ENCODE measurements at regions not wholly inside any gene's neighbourhood (a gene's known extent, or its start where the extent isn't known, plus 50 kb on each side); places are given as distances from the start of the nearest gene placed in this dataset.

DNA sequence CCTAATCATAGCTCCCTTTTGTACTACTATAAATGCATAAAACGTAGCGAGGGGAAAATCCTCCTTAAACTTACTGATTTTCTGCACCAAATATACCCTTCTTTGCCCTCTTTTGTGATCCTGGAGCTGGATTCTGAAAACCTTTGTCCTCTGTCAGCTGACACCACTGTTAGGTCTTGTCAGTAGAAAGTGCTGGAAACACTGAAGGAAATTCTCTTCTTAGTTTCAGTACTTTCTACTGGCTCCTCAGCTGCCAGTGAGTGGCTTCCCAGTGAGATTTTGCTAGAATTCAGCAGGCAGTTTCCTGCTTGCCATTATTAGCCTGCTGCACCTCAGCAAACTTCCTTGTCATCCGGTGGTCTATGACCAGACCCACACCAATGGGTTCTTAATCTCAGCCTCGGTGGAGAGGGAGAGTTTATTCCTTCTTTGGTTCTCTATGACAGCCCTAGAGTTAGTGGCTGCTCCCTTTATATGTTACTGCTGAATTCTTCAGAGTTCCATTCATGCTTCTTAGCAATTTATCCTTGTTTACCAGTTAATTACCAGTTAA is 476.2 kb downstream of the FSCB start:
- no peak overlapping the region for H3K27ac ChIP-seq (ENCODE audit: low read depth, low read length)
- CTCF ChIA-PET = no interaction called here

DNA sequence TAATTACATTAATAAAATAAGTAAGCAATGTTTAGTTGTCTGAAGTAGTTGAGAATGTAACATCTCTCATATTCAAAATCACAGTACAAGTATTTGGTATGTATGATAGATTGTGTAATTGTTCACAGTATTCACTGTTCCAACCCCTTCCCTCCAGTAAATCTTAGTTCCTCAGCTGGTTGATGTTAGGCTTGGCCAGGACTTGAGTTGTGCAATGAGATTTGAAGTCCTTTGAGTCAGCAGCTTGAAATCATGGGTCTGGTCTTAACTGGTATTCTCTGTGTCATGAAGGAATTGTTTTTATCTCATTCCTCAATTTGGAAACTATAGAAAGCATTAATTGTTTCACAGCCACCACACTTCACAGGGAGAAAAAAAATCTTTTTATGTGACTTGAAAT is 477.1 kb downstream of the FSCB start:
- no peak for DNase-seq (ENCODE audit: low read depth, low spot score)
- ChIA-PET CTCF (no interaction called here), POLR2A (no interaction called here)
- TF ChIP-seq, protein P1, sequence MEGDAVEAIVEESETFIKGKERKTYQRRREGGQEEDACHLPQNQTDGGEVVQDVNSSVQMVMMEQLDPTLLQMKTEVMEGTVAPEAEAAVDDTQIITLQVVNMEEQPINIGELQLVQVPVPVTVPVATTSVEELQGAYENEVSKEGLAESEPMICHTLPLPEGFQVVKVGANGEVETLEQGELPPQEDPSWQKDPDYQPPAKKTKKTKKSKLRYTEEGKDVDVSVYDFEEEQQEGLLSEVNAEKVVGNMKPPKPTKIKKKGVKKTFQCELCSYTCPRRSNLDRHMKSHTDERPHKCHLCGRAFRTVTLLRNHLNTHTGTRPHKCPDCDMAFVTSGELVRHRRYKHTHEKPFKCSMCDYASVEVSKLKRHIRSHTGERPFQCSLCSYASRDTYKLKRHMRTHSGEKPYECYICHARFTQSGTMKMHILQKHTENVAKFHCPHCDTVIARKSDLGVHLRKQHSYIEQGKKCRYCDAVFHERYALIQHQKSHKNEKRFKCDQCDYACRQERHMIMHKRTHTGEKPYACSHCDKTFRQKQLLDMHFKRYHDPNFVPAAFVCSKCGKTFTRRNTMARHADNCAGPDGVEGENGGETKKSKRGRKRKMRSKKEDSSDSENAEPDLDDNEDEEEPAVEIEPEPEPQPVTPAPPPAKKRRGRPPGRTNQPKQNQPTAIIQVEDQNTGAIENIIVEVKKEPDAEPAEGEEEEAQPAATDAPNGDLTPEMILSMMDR (IDR thresholded peaks at IDR 0.05; ENCODE audit: low read depth, low read length) = no peak
- H3K4me3 ChIP-seq (ENCODE audit: low read depth, low read length) = no peak overlapping the region
- H3K27ac ChIP-seq (ENCODE audit: low read depth, low read length) = no peak overlapping the region
- no peaks in the 10 kb centered on the region for H3K27me3 ChIP-seq (ENCODE audit: control insufficient read depth, insufficient read depth, low read length)
- peaks cover 3% of the 10 kb centered on the region; the same call in 1 of the 2 replicates for H3K9me3 ChIP-seq (ENCODE audit: control insufficient read depth, insufficient read depth, low read length)

More for the DNA sequence above, 476.2 kb downstream of the FSCB start:
- no peak for DNase-seq (ENCODE audit: low read depth, low spot score)
- H3K27me3 ChIP-seq (ENCODE audit: control insufficient read depth, insufficient read depth, low read length) = no peaks in the 10 kb centered on the region
- TF ChIP-seq, protein P1 (IDR thresholded peaks at IDR 0.05; ENCODE audit: low read depth, low read length) = no peak
- POLR2A ChIA-PET = no interaction called here
- peaks cover 3% of the 10 kb centered on the region; the same call in 1 of the 2 replicates for H3K9me3 ChIP-seq (ENCODE audit: control insufficient read depth, insufficient read depth, low read length)
- no peak overlapping the region for H3K4me3 ChIP-seq (ENCODE audit: low read depth, low read length)

DNA sequence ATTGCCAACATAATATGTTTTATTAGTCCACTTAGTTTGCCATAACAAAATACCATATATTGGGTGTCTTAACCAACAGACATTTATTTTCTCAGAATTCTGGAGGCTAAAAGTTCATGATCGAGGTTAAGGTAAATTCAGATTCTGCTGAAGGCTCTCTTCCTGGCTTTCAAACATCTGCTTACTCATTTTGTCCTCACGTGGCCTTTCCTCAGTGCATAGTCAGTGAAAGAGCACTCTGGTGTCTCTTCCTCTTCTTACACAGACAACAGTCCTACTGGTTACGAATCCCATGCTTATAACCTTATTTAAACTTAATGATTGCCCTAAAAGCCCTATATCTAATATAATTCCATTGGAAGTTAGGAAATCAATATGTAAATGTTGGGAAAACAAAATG is 479.7 kb downstream of the FSCB start:
- POLR2A ChIA-PET = no interaction called here
- no peak for DNase-seq (ENCODE audit: low read depth, low spot score)
- Histone ChIP-seq H3K27me3 (ENCODE audit: control insufficient read depth, insufficient read depth, low read length) (no peaks in the 10 kb centered on the region), H3K27ac (ENCODE audit: low read depth, low read length) (no peak overlapping the region), H3K4me3 (ENCODE audit: low read depth, low read length) (no peak overlapping the region), H3K9me3 (ENCODE audit: control insufficient read depth, insufficient read depth, low read length) (peaks cover 3% of the 10 kb centered on the region; the same call in 1 of the 2 replicates)
- CTCF ChIA-PET = no interaction called here
- TF ChIP-seq, protein P1 (IDR thresholded peaks at IDR 0.05; ENCODE audit: low read depth, low read length) = no peak

DNA sequence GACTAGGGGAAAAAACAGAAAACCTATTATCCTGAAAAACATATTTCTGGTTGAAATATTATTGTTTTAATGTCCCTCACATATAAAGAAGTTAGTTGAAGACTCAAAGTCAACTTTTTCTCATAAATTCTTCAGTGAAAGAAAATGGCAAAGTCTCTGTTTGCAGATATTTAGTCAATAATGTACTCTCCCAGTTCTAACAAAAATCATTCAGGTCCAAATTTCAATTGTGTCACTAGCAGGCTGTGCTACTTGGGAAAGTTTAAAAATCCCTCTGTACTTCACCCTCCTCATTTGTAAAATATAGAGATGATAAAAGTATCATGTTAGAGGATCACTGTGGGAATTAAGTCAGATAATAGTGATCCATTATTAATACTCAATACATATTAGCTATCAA is 496.5 kb downstream of the FSCB start:
- no peak overlapping the region for H3K4me3 ChIP-seq (ENCODE audit: low read depth, low read length)
- TF ChIP-seq, protein P1 (IDR thresholded peaks at IDR 0.05; ENCODE audit: low read depth, low read length) = no peak
- ChIA-PET POLR2A (no interaction called here), CTCF (no interaction called here)
- no peaks in the 10 kb centered on the region for H3K27me3 ChIP-seq (ENCODE audit: control insufficient read depth, insufficient read depth, low read length)
- no peak for DNase-seq (ENCODE audit: low read depth, low spot score)
- no peak overlapping the region for H3K27ac ChIP-seq (ENCODE audit: low read depth, low read length)
- H3K9me3 ChIP-seq (ENCODE audit: control insufficient read depth, insufficient read depth, low read length) = no peaks in the 10 kb centered on the region

DNA sequence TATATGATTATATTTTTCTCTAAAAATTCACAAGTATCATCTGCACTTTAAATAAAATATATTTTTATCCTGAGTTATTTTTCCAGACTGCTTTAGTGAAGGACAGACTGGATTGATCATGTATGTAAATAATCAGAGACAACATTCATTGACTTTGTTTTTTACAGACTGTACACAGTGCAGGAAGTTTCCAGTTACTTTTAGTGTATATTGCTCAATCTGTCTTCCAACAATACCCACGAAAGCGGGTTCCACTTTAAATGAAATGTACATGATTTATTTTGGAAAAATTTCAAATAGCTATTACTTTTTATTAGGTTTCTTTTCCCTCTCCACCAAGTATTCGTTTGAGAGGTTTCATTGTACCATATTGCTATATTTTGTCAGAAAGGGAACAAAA is 497.0 kb downstream of the FSCB start:
- H3K27me3 ChIP-seq (ENCODE audit: control insufficient read depth, insufficient read depth, low read length) = no peaks in the 10 kb centered on the region
- ChIA-PET CTCF (no interaction called here), POLR2A (no interaction called here)
- no peak overlapping the region for H3K4me3 ChIP-seq (ENCODE audit: low read depth, low read length)
- no peak overlapping the region for H3K27ac ChIP-seq (ENCODE audit: low read depth, low read length)
- no peak for DNase-seq (ENCODE audit: low read depth, low spot score)
- TF ChIP-seq, protein P1 (IDR thresholded peaks at IDR 0.05; ENCODE audit: low read depth, low read length) = no peak
- H3K9me3 ChIP-seq (ENCODE audit: control insufficient read depth, insufficient read depth, low read length) = no peaks in the 10 kb centered on the region

Measured in AG04450 (cell line).